MG63 (cell line): ENCODE measurements at regions not wholly inside any gene's neighbourhood (a gene's known extent, or its start where the extent isn't known, plus 50 kb on each side); places are given as distances from the start of the nearest gene placed in this dataset.
"Not testable (repeated sequence)": the region's sequence is repeated elsewhere in the genome, so short reads cannot be mapped to it uniquely, and the experiment has no call there.

Source experiments
- DNase-seq: peaks from one replicate; pipeline ENCODE4 v3.0.0-alpha.2; 2020
- H3K27me3 ChIP-seq: fragments of 250-450 bp; sonication (Bioruptor Pico); 2 replicates; pipeline ENCODE4 v1.5.1; 2020; ENCODE audit warnings: mild to moderate bottlenecking, moderate library complexity
- H3K36me3 ChIP-seq: fragments of 250-450 bp; sonication (Bioruptor Pico); 2 replicates; pipeline ENCODE4 v1.5.1; 2020; ENCODE audit warnings: mild to moderate bottlenecking, moderate library complexity
- H3K4me3 ChIP-seq: fragments of 250-450 bp; sonication (Bioruptor Pico); 2 replicates; pipeline ENCODE4 v1.5.1; 2020; ENCODE audit warnings: mild to moderate bottlenecking, moderate library complexity
- H3K9me3 ChIP-seq: fragments of 250-450 bp; sonication (Bioruptor Pico); 2 replicates; pipeline ENCODE4 v1.5.1; 2020; ENCODE audit warnings: mild to moderate bottlenecking, moderate library complexity

- no peak for DNase-seq
- H3K36me3 ChIP-seq = no peaks in the 10 kb centered on the region
- H3K9me3 ChIP-seq = no peaks in the 10 kb centered on the region
- H3K27me3 ChIP-seq = no peaks in the 10 kb centered on the region
- no peak overlapping the region for H3K4me3 ChIP-seq
Measured at GRCh38 chr4:131531087-131531486, 1618.0 kb upstream of the PCDH10 start.

DNA sequence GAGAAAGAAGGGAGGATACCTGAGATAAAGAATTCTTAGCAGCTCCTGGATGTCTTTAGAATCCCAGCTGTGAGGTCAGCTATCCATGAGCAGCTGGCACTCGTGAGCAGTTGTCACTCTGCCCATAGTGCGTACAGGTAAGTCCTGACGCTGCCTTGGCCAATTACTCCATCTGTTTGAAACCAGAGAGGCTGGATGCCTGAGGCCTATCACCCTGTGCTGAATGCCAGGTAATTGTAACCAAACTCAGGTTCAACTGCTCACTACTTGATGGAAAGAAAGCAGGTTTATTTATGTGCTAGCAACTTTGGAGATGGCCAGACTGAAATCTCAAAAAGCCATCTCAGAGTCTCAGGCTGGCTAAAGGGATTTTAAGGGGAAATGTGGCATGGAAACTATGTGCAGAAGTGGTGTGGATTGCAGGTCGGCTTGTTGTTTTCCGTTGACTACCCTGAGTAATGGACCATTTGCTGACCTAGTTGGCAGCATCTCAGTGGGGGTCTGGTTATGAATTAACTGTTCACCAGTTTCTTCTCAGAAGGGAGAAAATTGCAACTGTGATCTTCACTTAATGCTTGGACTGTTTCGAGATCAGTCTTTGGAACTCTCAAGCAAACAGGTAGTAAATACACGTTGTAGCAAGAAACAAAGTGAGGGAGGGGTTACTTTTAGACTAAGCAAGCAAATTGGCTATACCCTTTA, 1614.0 kb upstream of the PCDH10 start:
- Histone ChIP-seq H3K9me3 (no peaks in the 10 kb centered on the region), H3K4me3 (no peak overlapping the region), H3K27me3 (no peaks in the 10 kb centered on the region), H3K36me3 (no peaks in the 10 kb centered on the region)
- no peak for DNase-seq

DNA sequence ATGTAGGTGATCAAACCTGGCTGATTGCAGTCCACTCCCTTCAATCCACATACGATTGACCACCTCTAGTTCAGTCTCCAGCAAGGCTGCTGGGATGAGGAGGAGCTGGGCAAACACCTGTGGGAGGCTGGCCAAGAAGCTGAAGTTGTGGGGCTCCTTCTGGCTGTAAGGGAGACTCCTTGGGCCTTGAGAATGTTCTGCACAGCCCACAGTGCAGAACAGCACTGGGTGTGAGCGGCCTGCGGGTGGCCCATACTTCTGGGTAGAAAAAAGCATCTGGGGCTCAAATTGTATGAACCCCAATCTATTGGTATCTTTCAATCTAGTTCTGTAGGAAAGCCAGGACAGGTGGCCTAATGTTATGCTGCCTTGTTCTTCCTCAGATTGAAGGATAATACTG, 1608.8 kb upstream of the PCDH10 start:
- H3K36me3 ChIP-seq = no peaks in the 10 kb centered on the region
- no peak for DNase-seq
- no peaks in the 10 kb centered on the region for H3K27me3 ChIP-seq
- H3K4me3 ChIP-seq = no peak overlapping the region
- H3K9me3 ChIP-seq = no peaks in the 10 kb centered on the region

DNA sequence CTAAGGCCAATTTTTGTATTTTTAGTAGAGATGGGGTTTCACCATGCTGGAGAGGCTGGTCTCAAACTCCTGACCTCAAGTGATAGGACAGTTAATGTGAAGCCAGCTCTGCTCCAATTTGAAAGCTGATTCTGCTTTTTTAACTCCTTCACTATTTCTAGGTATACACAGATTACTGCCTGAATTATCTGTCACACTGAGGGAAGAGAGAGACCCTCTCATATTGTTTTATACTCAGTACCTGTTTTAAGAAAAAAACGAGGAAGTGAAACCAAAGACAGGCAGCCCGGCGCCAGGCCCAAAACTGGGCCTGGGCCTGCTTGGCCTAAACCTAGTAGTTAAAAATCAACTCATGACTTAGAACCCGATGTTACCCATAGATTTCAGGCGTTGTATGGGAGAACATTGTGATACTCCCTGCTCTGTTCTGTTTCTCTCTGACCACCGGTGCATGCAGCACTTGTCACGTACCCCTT, 1601.5 kb upstream of the PCDH10 start:
- no peak overlapping the region for H3K4me3 ChIP-seq
- no peak for DNase-seq
- no peaks in the 10 kb centered on the region for H3K27me3 ChIP-seq
- H3K9me3 ChIP-seq = no peaks in the 10 kb centered on the region
- no peaks in the 10 kb centered on the region for H3K36me3 ChIP-seq

- Histone ChIP-seq H3K36me3 (no peaks in the 10 kb centered on the region), H3K27me3 (no peaks in the 10 kb centered on the region), H3K4me3 (no peak overlapping the region), H3K9me3 (no peaks in the 10 kb centered on the region)
- DNase-seq = no peak
Measured at GRCh38 chr4:131551306-131551705, 1597.8 kb upstream of the PCDH10 start.

- no peak for DNase-seq
- Histone ChIP-seq H3K27me3 (no peaks in the 10 kb centered on the region), H3K36me3 (no peaks in the 10 kb centered on the region), H3K4me3 (no peak overlapping the region), H3K9me3 (no peaks in the 10 kb centered on the region)
Measured at GRCh38 chr4:131566026-131566425, 1583.1 kb upstream of the PCDH10 start.

DNA sequence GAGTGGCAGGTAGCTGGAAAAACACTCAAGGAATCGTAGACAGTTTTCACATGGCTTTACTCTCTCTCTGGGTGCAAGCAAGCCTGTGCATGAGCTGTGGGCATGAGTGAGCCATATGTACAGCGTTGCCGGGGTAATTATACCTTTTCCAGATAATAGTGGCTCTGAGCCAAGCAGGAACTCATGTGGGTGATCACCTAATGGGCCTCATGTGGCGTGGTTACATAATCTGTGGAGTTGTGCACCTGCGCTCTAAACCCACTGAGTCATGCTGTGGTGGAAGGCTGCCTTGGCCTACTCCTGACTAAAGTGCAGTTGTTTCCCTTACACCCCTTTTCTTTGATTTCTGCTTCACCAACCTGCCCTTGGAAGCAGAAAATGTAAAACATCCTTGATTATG, 1564.5 kb upstream of the PCDH10 start:
- Histone ChIP-seq H3K27me3 (no peaks in the 10 kb centered on the region), H3K36me3 (no peaks in the 10 kb centered on the region)
- DNase-seq = no peak

GRCh38 chr4:131595140-131595539, 1554.0 kb upstream of the PCDH10 start:
- Histone ChIP-seq H3K27me3 (no peaks in the 10 kb centered on the region), H3K4me3 (no peak overlapping the region), H3K36me3 (no peaks in the 10 kb centered on the region), H3K9me3 (no peaks in the 10 kb centered on the region)
- DNase-seq = no peak

More for the DNA sequence above, 1564.5 kb upstream of the PCDH10 start:
- Histone ChIP-seq H3K9me3 (no peaks in the 10 kb centered on the region), H3K4me3 (no peak overlapping the region)

GRCh38 chr4:131603705-131604104, 1545.4 kb upstream of the PCDH10 start:
- Histone ChIP-seq H3K27me3 (no peaks in the 10 kb centered on the region), H3K36me3 (no peaks in the 10 kb centered on the region), H3K9me3 (no peaks in the 10 kb centered on the region), H3K4me3 (no peak overlapping the region)
- DNase-seq = no peak

DNA sequence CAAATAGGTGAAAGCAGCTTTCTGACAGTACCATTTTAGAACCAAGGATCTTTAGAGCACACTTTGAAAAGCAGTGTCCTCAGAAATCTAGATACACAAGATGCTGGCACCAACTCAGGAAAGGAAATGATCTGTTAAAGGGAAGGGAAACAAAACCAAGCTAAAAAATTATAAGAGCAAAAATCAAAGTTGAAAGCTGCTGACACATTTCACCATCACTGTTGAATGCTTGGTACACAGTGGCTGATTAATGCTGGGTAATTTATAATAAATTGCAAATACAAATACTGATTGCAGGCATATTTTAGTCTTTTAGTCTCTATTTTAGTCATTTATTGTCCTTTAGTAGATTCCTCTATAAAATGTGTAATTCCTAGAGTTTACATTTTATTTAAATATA, 1540.1 kb upstream of the PCDH10 start:
- no peaks in the 10 kb centered on the region for H3K9me3 ChIP-seq
- no peak for DNase-seq
- H3K27me3 ChIP-seq = no peaks in the 10 kb centered on the region
- H3K36me3 ChIP-seq = no peaks in the 10 kb centered on the region
- H3K4me3 ChIP-seq = no peak overlapping the region

DNA sequence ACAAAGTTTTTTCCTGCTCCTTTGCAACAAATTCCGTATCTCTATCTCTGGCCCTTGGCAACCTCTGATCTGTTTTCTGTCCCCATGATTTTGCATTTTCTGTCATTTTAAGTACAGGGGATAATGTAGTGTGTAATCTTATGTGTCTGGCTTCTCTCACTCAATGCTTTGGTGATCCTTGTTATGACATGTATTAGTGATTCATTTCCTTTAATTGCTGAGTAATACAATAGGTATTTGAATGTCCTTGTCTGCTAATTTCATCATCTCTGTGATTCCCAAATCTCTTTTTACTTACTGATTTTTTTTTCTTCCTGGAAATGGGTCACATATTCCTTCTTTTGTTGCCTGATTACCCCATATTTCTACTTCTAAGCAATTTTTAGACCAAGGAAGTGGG, 1538.6 kb upstream of the PCDH10 start:
- not testable (repeated sequence) for H3K4me3 ChIP-seq, H3K27me3 ChIP-seq, DNase-seq, H3K9me3 ChIP-seq, H3K36me3 ChIP-seq

DNA sequence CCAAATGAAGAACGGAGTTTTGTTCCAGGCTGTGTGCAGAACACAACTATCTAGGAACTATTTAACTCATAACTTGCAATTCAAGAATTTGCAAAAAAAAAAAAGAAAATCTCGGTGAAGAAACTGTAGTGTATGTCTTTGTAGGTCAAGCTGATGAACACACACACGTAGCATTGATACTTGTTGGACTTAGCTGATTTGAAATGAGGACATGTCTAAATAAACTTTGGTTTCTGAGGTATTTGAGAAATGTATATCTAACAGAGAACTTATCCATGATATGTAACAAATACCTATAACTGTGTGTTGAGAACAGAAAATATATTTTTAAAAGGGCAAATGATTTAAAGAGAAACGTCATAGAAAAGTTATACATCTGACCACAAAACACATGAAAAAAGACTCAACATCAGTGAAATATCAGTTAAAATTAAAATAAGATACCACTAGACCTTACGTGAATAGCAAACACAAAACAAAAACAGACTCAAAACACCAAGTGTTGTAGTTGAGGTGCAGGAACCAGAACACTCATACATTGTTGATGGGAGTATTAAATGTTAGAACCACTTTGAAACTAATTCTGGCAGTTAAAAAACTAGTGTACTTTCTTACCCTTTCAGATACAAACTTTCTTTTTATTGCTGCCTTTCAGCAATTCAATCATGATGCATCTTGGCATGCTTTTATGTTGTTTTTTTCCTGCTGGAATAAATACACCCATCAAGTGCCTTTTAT, 1535.8 kb upstream of the PCDH10 start:
- Histone ChIP-seq H3K4me3 (no peak overlapping the region), H3K36me3 (no peaks in the 10 kb centered on the region), H3K9me3 (no peaks in the 10 kb centered on the region), H3K27me3 (no peaks in the 10 kb centered on the region)
- DNase-seq = no peak

DNA sequence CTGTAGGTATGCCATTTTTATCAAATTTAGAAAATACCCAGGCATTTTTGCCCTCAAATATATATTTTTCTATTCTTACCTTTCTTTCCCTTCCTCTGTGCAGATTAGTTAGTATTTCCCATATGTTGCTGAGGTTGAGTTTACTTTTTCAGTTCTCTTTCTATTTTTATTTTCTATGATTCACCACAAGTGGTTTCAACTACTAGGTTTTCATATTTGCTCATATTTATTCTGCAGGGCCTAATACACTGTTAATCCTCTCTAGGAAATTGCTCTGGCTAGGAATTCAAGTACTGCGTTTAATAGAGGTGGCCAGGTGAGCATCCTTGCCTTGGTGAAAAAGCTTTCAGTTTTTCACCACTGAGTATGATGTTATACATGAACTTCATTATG, 1535.3 kb upstream of the PCDH10 start:
- H3K9me3 ChIP-seq = no peaks in the 10 kb centered on the region
- no peak for DNase-seq
- H3K36me3 ChIP-seq = no peaks in the 10 kb centered on the region
- H3K4me3 ChIP-seq = no peak overlapping the region
- no peaks in the 10 kb centered on the region for H3K27me3 ChIP-seq

DNA sequence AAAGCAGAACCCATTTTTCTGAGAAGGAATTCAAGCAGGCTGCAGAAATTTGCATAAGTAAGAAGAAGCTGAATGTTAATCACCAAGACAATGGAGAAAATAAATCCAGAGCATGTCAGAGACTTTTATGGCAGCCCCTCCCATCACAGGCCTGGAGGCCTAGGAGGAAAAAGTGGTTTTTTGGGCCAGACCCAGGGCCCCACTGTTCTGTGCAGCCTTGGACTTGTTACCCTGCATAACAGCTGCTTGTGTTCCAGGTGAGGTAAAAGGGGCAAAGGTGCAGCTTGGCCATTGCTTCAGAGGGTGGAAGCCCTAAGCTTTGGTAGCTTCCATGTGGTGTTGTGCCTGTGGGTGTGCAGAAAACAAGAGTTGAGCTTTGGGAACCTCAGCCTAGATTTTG, 1516.2 kb upstream of the PCDH10 start:
- H3K4me3 ChIP-seq = no peak overlapping the region
- no peaks in the 10 kb centered on the region for H3K9me3 ChIP-seq
- no peaks in the 10 kb centered on the region for H3K27me3 ChIP-seq
- H3K36me3 ChIP-seq = no peaks in the 10 kb centered on the region
- no peak for DNase-seq

DNA sequence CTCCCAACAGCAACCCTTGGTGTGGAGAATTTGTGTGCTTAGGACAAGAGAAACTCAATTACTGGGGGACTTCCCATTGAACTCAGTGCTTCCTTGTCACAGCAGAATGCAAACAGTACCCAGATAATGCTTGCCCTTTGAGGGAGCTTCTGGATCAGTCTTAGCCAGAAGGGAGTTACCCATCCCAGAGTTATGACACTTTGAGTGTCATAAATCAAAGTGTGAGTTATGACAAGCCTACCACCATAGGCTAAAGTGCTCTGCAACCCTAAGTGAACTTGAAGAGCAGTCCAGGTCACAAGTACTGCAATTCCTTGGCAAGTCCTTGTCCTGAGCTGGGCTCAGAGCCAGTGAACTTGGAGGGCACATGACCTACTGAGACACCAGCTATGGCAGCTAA, 1513.9 kb upstream of the PCDH10 start:
- Histone ChIP-seq H3K27me3 (no peaks in the 10 kb centered on the region), H3K4me3 (no peak overlapping the region), H3K36me3 (no peaks in the 10 kb centered on the region), H3K9me3 (no peaks in the 10 kb centered on the region)
- DNase-seq = no peak

GRCh38 chr4:131638781-131639180, 1510.3 kb upstream of the PCDH10 start:
- H3K36me3 ChIP-seq = no peaks in the 10 kb centered on the region
- no peaks in the 10 kb centered on the region for H3K9me3 ChIP-seq
- no peaks in the 10 kb centered on the region for H3K27me3 ChIP-seq
- no peak overlapping the region for H3K4me3 ChIP-seq
- DNase-seq = no peak

- Histone ChIP-seq H3K4me3 (no peak overlapping the region), H3K36me3 (no peaks in the 10 kb centered on the region), H3K9me3 (no peaks in the 10 kb centered on the region), H3K27me3 (no peaks in the 10 kb centered on the region)
- peak; percentile 1 for DNase-seq
Measured at GRCh38 chr4:131644619-131645018, 1504.5 kb upstream of the PCDH10 start.

DNA sequence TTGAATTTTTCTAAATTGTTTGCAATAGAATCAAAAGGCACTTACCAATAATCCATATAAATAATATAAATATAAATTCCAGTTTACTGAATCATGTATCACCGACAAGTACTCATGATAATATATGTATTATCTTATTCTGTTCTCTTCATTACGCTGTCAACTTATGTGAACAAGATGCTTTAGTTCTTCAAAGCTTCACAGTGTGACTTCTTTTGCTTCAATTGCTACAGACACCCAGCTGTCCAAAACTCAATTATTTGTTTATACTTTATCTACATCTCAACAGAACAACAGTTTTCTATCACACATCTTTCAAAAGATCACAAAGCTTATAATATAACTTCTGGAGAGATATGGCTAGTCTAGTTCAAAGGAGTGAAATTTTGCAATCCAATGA, 1499.9 kb upstream of the PCDH10 start:
- DNase-seq = no peak
- Histone ChIP-seq H3K27me3 (no peaks in the 10 kb centered on the region), H3K4me3 (no peak overlapping the region), H3K9me3 (no peaks in the 10 kb centered on the region), H3K36me3 (no peaks in the 10 kb centered on the region)
